ENCODE measurements at regions not wholly inside any gene's neighbourhood (a gene's known extent, or its start where the extent isn't known, plus 50 kb on each side); places are given as distances from the start of the nearest gene placed in this dataset.

DNA sequence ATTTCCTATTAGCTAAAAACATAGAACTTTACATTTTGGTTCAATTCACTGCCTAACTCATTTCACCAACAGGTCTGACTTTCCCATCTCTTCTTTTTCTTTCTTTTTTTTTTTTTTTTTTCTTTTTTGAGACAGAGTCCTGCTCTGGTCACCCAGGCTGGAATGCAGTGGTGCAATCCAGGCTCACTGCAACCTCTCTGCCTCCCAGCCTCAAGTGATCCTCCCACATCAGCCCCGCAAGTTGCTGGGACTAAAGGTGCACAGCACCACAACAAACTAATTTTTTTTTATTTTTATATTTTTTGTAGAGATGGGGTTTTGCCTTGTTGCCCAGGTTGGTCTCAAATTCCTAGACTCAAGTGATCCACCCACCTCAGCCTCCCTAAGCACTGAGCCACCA lies 57.8 kb upstream of the HNRNPA3 start:
- H2AFZ ChIP-seq (ENCODE audit: low read length, unreplicated experiment) = no peak overlapping the region
- no peaks in the 10 kb centered on the region; the same call in 1 of the 2 replicates for H3K27me3 ChIP-seq (ENCODE audit: insufficient read depth, low read length)
- no peak overlapping the region for H3K4me3 ChIP-seq (ENCODE audit: low read depth, low read length)
- H3K27ac ChIP-seq (ENCODE audit: low read depth, low read length) = no peak overlapping the region
- H3K79me2 ChIP-seq (ENCODE audit: control insufficient read depth, insufficient read depth, low read length, unreplicated experiment) = no peaks in the 10 kb centered on the region
- no peaks in the 10 kb centered on the region for H3K4me1 ChIP-seq (ENCODE audit: control insufficient read depth, insufficient read depth, low read length, unreplicated experiment)
- no peaks in the 10 kb centered on the region for H3K36me3 ChIP-seq (ENCODE audit: insufficient read depth, low read length)

DNA sequence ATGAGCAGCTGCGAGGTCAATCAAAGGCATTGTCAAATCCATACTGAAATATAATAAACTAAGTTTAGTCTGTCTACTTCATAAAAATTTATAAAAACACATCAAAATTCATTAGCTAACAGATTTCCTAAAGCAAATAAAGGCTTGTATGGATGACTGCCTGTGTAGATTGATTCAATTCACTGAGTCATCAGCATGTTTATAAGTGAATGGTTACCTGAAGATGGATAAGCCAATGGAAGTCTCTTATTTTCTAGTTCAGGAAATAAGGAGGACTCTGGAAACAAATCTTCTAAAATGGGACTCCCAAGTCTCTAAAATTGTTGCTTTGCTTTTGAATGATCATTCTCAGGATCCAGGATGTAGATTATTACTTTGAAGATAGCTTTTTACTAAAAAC lies 57.0 kb upstream of the HNRNPA3 start:
- H3K79me2 ChIP-seq (ENCODE audit: control insufficient read depth, insufficient read depth, low read length, unreplicated experiment) = no peaks in the 10 kb centered on the region
- no peaks in the 10 kb centered on the region; the same call in 1 of the 2 replicates for H3K27me3 ChIP-seq (ENCODE audit: insufficient read depth, low read length)
- no peak overlapping the region for H2AFZ ChIP-seq (ENCODE audit: low read length, unreplicated experiment)
- no peaks in the 10 kb centered on the region for H3K4me1 ChIP-seq (ENCODE audit: control insufficient read depth, insufficient read depth, low read length, unreplicated experiment)
- H3K36me3 ChIP-seq (ENCODE audit: insufficient read depth, low read length) = no peaks in the 10 kb centered on the region
- H3K4me3 ChIP-seq (ENCODE audit: low read depth, low read length) = no peak overlapping the region
- no peak overlapping the region for H3K27ac ChIP-seq (ENCODE audit: low read depth, low read length)

DNA sequence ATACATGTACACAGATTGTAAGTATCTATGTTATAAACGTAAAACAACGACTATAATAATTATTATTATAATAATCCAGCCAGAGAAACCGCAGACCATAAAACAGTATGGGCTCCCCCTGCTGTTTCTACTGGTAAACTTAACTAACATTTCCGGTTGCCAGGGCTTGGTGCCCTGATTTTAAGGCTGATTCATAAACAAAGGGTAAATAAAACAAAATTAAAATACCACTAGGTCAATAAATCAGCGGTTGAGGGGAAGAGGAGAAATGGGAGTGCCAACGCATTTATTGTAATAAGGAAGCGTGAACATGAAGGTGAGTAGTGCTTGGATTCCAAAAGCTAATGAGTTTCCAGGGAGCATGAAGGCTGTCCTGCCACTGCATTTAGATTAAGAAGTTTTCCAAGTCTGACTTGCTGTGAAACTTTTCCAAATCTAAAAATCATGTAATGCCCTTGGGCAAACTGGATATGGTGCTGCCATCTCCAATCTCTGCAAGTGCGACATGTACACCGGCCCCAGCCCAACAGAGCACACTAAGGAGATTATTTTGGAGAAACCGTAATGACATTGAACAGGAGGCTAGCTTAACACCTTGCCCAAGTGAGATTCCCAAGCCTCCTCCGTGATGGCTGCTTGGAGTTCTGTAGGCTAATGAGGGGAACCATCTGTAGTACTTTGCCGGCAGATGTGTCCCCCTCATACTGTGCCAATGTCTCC lies 50.7 kb upstream of the HNRNPA3 start:
- peaks cover 34% of the 10 kb centered on the region for H3K4me1 ChIP-seq (ENCODE audit: control insufficient read depth, insufficient read depth, low read length, unreplicated experiment)
- no peaks in the 10 kb centered on the region for H3K79me2 ChIP-seq (ENCODE audit: control insufficient read depth, insufficient read depth, low read length, unreplicated experiment)
- no peaks in the 10 kb centered on the region for H3K27me3 ChIP-seq (ENCODE audit: insufficient read depth, low read length)
- H2AFZ ChIP-seq (ENCODE audit: low read length, unreplicated experiment) = peak overlapping the region; percentile 55
- 0 out of 2 replicates have a peak overlapping the region, but pooled peaks have one; percentile 29 for H3K4me3 ChIP-seq (ENCODE audit: low read depth, low read length)
- no peaks in the 10 kb centered on the region for H3K36me3 ChIP-seq (ENCODE audit: insufficient read depth, low read length)
- H3K27ac ChIP-seq (ENCODE audit: low read depth, low read length) = no peak overlapping the region

Measured in ACC112 (cell line).